ENCODE measurements at regions not wholly inside any gene's neighbourhood (a gene's known extent, or its start where the extent isn't known, plus 50 kb on each side); places are given as distances from the start of the nearest gene placed in this dataset.

GRCh38 chr15:56538901-56539545 lies 74.1 kb upstream of the MNS1 start:
- H3K27me3 Mint-ChIP-seq (ENCODE audit: insufficient read depth, unreplicated experiment) = peaks cover 27% of the 10 kb centered on the region
- H3K4me1 Mint-ChIP-seq (ENCODE audit: insufficient read depth, unreplicated experiment) = no peaks in the 10 kb centered on the region
- TF ChIP-seq CTCF (IDR thresholded peaks at IDR 0.05; ENCODE audit: unreplicated experiment) = no peak
- no peaks in the 10 kb centered on the region for H3K36me3 Mint-ChIP-seq (ENCODE audit: insufficient read depth, unreplicated experiment)
- intact Hi-C loops (cut with micrococcal nuclease) = no loop called here
- no TSS peak for BruUV-seq (replicated peaks)
- H3K4me3 Mint-ChIP-seq (ENCODE audit: unreplicated experiment) = no peak overlapping the region
- no peak for DNase-seq (ENCODE audit: unreplicated experiment)
- peaks cover 4% of the 10 kb centered on the region for H3K9me3 Mint-ChIP-seq (ENCODE audit: unreplicated experiment)
- CTCF ChIA-PET = interaction anchor here (0.6 to 0.7 kb wide), 2 partner anchors 92 to 97 kb away, joined by 3 read pairs; no protein-coding TSS in a partner anchor
- H3K27ac Mint-ChIP-seq (ENCODE audit: low read depth, unreplicated experiment) = no peak overlapping the region
- POLR2A ChIA-PET = no interaction called here

GRCh38 chr15:56537881-56538280 lies 72.9 kb upstream of the MNS1 start:
- Mint-ChIP-seq H3K27me3 (ENCODE audit: insufficient read depth, unreplicated experiment) (peaks cover 15% of the 10 kb centered on the region), H3K27ac (ENCODE audit: low read depth, unreplicated experiment) (no peak overlapping the region), H3K36me3 (ENCODE audit: insufficient read depth, unreplicated experiment) (no peaks in the 10 kb centered on the region), H3K4me3 (ENCODE audit: unreplicated experiment) (no peak overlapping the region), H3K4me1 (ENCODE audit: insufficient read depth, unreplicated experiment) (no peaks in the 10 kb centered on the region), H3K9me3 (ENCODE audit: unreplicated experiment) (no peaks in the 10 kb centered on the region)
- TF ChIP-seq CTCF (IDR thresholded peaks at IDR 0.05; ENCODE audit: unreplicated experiment) = no peak
- BruUV-seq (replicated peaks) = no TSS peak
- intact Hi-C loops (cut with micrococcal nuclease) = no loop called here
- ChIA-PET POLR2A (interaction anchor here (0.6 kb wide), 2 partner anchors 10 to 164 kb away, joined by 3 read pairs; no protein-coding TSS in a partner anchor), CTCF (interaction anchor here (1.0 kb wide), 1 partner anchor 20 kb away, joined by 3 read pairs; no protein-coding TSS in a partner anchor)
- no peak for DNase-seq (ENCODE audit: unreplicated experiment)

GRCh38 chr15:56534728-56535127 lies 69.8 kb upstream of the MNS1 start:
- Mint-ChIP-seq H3K4me3 (ENCODE audit: unreplicated experiment) (no peak overlapping the region), H3K36me3 (ENCODE audit: insufficient read depth, unreplicated experiment) (no peaks in the 10 kb centered on the region), H3K4me1 (ENCODE audit: insufficient read depth, unreplicated experiment) (no peaks in the 10 kb centered on the region), H3K27me3 (ENCODE audit: insufficient read depth, unreplicated experiment) (peaks cover 8% of the 10 kb centered on the region), H3K9me3 (ENCODE audit: unreplicated experiment) (no peaks in the 10 kb centered on the region), H3K27ac (ENCODE audit: low read depth, unreplicated experiment) (no peak overlapping the region)
- intact Hi-C loops (cut with micrococcal nuclease) = no loop called here
- ChIA-PET CTCF (interaction anchor here (0.9 kb wide), 1 partner anchor 44 kb away, joined by 4 read pairs; no protein-coding TSS in a partner anchor), POLR2A (no interaction called here)
- no peak for TF ChIP-seq CTCF (IDR thresholded peaks at IDR 0.05; ENCODE audit: unreplicated experiment)
- DNase-seq (ENCODE audit: unreplicated experiment) = no peak
- BruUV-seq (replicated peaks) = no TSS peak

- Mint-ChIP-seq H3K27me3 (ENCODE audit: insufficient read depth, unreplicated experiment) (no peaks in the 10 kb centered on the region), H3K4me1 (ENCODE audit: insufficient read depth, unreplicated experiment) (no peaks in the 10 kb centered on the region), H3K9me3 (ENCODE audit: unreplicated experiment) (no peaks in the 10 kb centered on the region), H3K27ac (ENCODE audit: low read depth, unreplicated experiment) (no peak overlapping the region), H3K4me3 (ENCODE audit: unreplicated experiment) (no peak overlapping the region), H3K36me3 (ENCODE audit: insufficient read depth, unreplicated experiment) (no peaks in the 10 kb centered on the region)
- no peak for DNase-seq (ENCODE audit: unreplicated experiment)
- BruUV-seq (replicated peaks) = no TSS peak
- CTCF ChIA-PET = interaction anchor here (0.9 kb wide), 3 partner anchors 40 to 44 kb away, joined by 3 to 4 read pairs (median 3); no protein-coding TSS in a partner anchor
- intact Hi-C loops (cut with micrococcal nuclease) = no loop called here
- POLR2A ChIA-PET = interaction anchor here (1.8 kb wide), 1 partner anchor 15 kb away, joined by 7 read pairs; no protein-coding TSS in a partner anchor
- TF ChIP-seq CTCF (IDR thresholded peaks at IDR 0.05; ENCODE audit: unreplicated experiment) = no peak
These were observed 68.9 kb upstream of the MNS1 start for GRCh38 chr15:56533731-56534403.

All from MCF 10A (cell line).